GM19463 (cell line): ENCODE measurements at regions not wholly inside any gene's neighbourhood (a gene's known extent, or its start where the extent isn't known, plus 50 kb on each side); places are given as distances from the start of the nearest gene placed in this dataset.

ENCODE experiments used
- ATAC-seq: cut with Tn5 transposase; IDR thresholded peaks from one replicate; pipeline ENCODE4 v1.9.1; 2021; ENCODE audit warnings: mild to moderate bottlenecking, moderate library complexity; ENCODE audit not compliant: unreplicated experiment

GRCh38 chr19:27673986-27674385 is 1539.0 kb downstream of the UQCRFS1 start:
- ATAC-seq: no peak

- ATAC-seq: no peak
These were observed 1540.5 kb downstream of the UQCRFS1 start for GRCh38 chr19:27672309-27673047.

DNA sequence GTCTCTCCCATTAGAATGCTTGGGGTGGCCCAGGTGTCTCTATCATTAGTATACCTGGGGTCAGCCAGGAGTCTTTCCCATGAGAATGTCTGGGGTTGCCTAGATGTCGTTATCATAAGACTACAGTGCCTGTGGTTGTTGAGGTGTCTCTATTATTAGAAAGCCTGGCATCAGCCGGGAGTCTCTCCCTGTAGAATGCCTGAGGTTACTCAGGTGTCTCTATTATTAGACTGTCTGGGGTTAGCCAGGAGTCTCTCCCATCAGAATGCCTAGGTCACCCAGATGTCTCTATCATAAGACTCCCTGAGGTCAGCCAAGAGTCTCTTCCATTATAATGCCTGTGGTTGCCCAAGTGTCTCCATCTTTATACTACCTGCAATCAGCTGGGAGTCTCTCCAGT is 1541.1 kb downstream of the UQCRFS1 start:
- ATAC-seq: no peak

GRCh38 chr19:27660428-27660827 is 1552.5 kb downstream of the UQCRFS1 start:
- no peak for ATAC-seq

DNA sequence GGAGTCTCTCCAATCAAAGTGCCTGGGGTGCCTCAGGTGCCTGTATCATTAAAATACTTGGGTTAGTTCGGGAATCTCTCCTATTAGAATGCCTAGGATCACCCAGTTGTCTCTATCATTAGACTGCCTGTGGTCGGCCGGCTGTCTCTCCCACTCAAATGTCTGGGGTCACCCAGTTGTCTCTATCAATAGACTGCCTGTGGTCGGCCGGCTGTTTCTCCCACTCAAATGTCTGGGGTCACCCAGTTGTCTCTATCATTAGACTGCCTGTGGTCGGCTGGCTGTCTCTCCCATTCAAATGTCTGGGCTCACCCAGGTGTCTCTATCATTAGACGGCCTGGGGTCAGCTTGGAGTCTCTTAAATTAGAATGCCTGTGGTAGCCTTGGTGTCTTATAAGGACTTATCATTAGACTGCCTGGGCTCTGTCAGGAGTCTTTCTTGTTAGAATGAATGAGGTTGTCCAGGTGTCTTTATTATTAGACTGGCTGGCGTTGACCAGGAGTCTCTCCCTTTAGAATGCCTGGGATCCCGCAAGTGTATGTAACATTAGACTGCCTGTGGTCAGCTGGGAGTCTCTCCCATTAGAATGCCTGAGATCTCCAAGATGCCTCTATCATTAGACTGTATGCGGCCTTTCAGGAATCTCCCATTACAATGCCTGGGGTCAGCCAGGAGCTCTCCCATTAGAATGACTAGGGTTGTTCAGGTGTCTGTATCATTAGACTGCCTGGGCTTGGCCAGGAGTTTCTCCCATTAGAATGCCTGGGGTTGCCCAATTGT is 1555.5 kb downstream of the UQCRFS1 start:
- ATAC-seq: no peak

- ATAC-seq: no peak
These were observed 1558.5 kb downstream of the UQCRFS1 start for GRCh38 chr19:27654266-27654990.

DNA sequence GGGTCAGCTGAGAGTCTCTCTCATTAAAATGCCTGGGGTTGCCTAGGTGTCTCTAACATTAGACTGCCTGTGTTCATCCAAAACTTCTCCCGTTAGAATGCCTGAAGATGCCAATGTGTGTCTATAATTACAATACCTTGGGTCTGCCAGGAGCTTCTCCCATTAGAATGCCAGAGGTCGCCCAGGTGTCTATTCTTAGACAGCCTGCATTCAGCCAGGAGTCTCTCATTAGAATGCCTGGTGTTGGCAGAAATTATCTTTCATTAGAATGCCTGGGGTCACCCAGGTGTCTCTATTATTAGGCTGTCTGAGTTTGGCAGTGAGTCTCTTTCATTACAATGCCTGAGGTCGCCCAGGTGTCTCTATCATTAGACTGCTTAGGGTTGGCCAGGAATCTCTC is 1560.2 kb downstream of the UQCRFS1 start:
- no peak for ATAC-seq

DNA sequence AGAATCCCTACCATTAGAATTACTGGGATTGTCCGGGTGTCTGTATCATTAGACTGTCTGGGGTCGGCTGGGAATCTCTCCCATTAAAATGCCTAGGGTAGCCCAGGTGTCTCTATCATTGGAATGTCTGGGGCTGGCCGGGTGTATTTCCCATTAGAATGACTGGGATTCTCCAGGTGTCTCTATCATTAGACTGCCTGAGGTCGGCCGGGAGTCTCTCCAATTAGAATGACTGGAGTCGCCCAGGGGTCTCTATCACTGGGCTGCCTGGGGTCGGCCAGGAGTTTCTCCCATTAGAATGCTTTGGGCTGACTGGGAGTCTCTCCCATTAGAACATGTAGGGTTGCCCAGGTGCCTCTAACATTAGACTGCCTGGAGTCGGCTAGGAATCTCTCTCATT is 1560.7 kb downstream of the UQCRFS1 start:
- ATAC-seq: no peak

DNA sequence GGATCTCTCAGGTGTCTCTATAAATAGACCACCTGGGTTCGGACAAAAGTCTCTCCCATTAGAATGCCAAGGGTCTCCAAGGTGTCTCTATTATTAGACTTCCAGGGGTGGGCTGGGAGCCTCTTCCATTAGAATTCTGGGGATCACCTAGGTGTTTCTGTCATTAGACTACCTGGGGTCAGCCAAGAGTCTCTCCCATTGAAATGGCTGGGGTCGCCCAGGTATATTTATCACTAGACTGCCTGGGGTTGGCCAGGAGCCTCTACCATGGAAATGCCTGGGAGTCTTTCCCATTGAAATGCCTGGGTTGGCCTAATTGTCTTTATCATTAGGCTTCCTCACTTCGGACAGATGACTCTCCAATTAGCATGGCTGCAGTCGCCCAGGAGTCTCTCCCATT is 1565.5 kb downstream of the UQCRFS1 start:
- ATAC-seq: no peak

- no peak for ATAC-seq
These were observed 1577.5 kb downstream of the UQCRFS1 start for GRCh38 chr19:27635401-27635800.

GRCh38 chr19:27618006-27618405 is 1594.9 kb downstream of the UQCRFS1 start:
- ATAC-seq: no peak

DNA sequence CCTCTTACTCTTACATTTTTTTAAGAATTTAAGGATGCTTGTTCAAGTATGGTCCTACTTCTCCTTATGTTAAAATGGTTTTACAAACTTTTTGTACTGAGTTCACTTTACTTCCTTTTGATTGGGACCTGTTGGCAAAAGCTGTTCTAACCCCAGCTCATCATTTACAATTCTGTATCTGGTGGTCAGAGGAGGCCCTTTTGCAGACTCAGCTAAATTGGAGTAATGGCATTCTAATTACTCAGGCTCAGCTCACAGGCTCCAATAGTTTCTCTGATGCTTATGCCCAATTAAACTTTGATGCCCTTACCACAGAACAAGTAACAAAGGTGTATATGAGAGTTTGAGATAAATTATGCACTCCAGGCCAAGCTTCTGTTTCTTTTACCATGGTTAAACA is 1632.0 kb downstream of the UQCRFS1 start:
- ATAC-seq: no peak
